ENCODE measurements at regions not wholly inside any gene's neighbourhood (a gene's known extent, or its start where the extent isn't known, plus 50 kb on each side); places are given as distances from the start of the nearest gene placed in this dataset.

DNA sequence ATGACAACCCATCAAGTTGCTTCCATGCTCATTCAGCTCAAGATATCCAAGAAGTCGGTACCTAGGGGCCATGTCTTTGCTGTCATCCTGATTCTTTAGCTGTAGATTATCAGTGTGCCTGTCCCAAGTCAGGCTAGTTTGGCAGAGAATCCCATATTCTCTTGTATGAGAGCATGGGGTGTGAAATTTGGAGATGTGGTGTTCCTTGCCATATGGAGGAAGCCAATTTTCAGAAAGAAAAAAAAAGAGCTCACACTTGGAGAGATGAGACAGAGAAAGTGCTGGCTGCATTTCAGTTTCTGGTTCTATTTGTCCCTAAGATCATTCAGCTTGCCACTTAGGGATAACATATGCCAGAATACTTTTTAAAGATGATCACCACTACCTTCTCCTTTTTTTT lies 52.3 kb upstream of the SLC4A7 start:
- in situ Hi-C loops (cut with HindIII; ENCODE audit: low pct_unique_long_range_greater_than_20kb, low sequenced_read_pairs): no loop called here

DNA sequence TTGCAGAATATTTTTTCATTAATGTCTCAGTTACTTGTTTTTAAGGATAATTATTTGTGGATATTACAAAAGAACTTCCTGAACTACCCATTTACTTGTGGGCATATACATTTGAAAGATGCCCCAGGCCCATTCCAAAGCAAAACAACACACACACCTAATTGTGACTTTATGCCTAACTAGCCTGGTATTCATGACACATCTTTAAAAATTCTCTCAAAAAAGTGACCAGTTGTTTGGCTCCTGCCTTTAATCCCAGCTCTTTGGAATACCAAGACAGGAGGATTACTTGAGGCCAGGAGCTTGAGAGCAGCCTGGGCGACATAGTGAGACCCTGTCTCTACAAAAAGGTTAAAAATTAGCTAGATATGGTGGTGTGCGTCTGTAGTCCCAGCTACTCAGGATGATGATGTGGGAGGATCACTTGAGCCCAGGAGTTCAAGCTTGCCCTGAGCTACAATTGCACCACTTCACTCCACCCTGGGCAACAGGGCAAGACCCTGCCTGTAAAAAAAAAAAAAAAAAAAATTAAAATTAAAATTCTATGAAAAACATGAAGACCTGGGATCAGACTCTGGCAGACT lies 51.7 kb upstream of the SLC4A7 start:
- DNase-seq (ENCODE audit: low read depth): peak; percentile 21
- in situ Hi-C loops (cut with HindIII; ENCODE audit: low pct_unique_long_range_greater_than_20kb, low sequenced_read_pairs): no loop called here

More for the DNA sequence above, 52.3 kb upstream of the SLC4A7 start:
- DNase-seq (ENCODE audit: low read depth): no peak

- DNase-seq (ENCODE audit: low read depth): peak; percentile 93
- in situ Hi-C loops (cut with HindIII; ENCODE audit: low pct_unique_long_range_greater_than_20kb, low sequenced_read_pairs): no loop called here
Measured at GRCh38 chr3:27533718-27534573, 49.8 kb upstream of the SLC4A7 start.
